Prostate gland (tissue), 2 donors: ENCODE measurements at regions not wholly inside any gene's neighbourhood (a gene's known extent, or its start where the extent isn't known, plus 50 kb on each side); places are given as distances from the start of the nearest gene placed in this dataset.

ENCODE experiments used
- DNase-seq: peaks from one replicate; pipeline ENCODE4 v3.0.0-alpha.2; 2019; ENCODE audit warnings: low spot score
- H3K27ac ChIP-seq, 2 donors: fragments of 200-600 bp; sonication (generic); 2 replicates each; pipeline ENCODE4 v1.5.1; 2017 to 2019
- H3K27me3 ChIP-seq: fragments of 200-600 bp; sonication (generic); replicated peaks from 2 replicates; pipeline ENCODE4 v1.5.1; 2019; ENCODE audit not compliant: insufficient read depth
- H3K36me3 ChIP-seq, 2 donors: fragments of 200-600 bp; sonication (generic); 1 replicate in 1 of 2; 2 replicates in 1 of 2; pipeline versions ENCODE4 v1.5.1 to v1.8.1; 2017 to 2019
- H3K4me1 ChIP-seq: fragments of 200-600 bp; sonication (generic); replicated peaks from 2 replicates; pipeline ENCODE4 v1.5.1; 2019
- H3K4me3 ChIP-seq, 2 donors: fragments of 200-600 bp; sonication (generic); 2 replicates each; pipeline ENCODE4 v1.5.1; 2017 to 2019
- H3K9me3 ChIP-seq: fragments of 200-600 bp; sonication (generic); 2 replicates; pipeline ENCODE4 v1.5.1; 2017
- CTCF ChIP-seq, 4 experiments: fragments of 200-600 bp in 2 of 4; fragments of 450-650 bp in 2 of 4; sonication (generic) in 2 of 4; IDR thresholded peaks; 1 replicate in 3 of 4; 2 replicates in 1 of 4; pipeline ENCODE4 v1.5.1; 2016 to 2019; ENCODE audit warnings: antibody characterized with exemption in 4 of 4, mild to moderate bottlenecking in 2 of 4, moderate library complexity in 2 of 4
- POLR2A ChIP-seq: fragments of 450-650 bp; IDR thresholded peaks from one replicate; pipeline ENCODE4 v1.6.1; 2016; ENCODE audit warnings: antibody characterized with exemption, mild to moderate bottlenecking
- POLR2AphosphoS5 ChIP-seq: sonication (generic); formaldehyde crosslinking; IDR thresholded peaks from one replicate; pipeline ENCODE4 v1.6.1; 2017; ENCODE audit warnings: antibody characterized with exemption
- WGBS: methylation state at CpG from one replicate; pipeline ENCODE4 v1.1.5; 2018; 5-methylcytosine and 5-hydroxymethylcytosine counted together
- intact Hi-C: fragments of 100-400 bp; cut with DNase I; formaldehyde crosslinking; loops from one replicate; pipeline ENCODE4 v1.14.2; 2022

GRCh38 chr13:39233519-39233918 lies 195.3 kb downstream of the NHLRC3 start:
- 85% methylated on average over 3 of the region's 3 CpGs for WGBS
- H3K9me3 ChIP-seq: no peaks in the 10 kb centered on the region
- H3K27me3 ChIP-seq: no peaks in the 10 kb centered on the region
- no peak for DNase-seq
- TF ChIP-seq POLR2AphosphoS5 (no peak), POLR2A (no peak)
- intact Hi-C loops: no loop called here
- no peaks in the 10 kb centered on the region for H3K4me1 ChIP-seq
- no peak overlapping the region for H3K27ac ChIP-seq
- no peak overlapping the region for H3K4me3 ChIP-seq
- H3K36me3 ChIP-seq: no peaks in the 10 kb centered on the region

DNA sequence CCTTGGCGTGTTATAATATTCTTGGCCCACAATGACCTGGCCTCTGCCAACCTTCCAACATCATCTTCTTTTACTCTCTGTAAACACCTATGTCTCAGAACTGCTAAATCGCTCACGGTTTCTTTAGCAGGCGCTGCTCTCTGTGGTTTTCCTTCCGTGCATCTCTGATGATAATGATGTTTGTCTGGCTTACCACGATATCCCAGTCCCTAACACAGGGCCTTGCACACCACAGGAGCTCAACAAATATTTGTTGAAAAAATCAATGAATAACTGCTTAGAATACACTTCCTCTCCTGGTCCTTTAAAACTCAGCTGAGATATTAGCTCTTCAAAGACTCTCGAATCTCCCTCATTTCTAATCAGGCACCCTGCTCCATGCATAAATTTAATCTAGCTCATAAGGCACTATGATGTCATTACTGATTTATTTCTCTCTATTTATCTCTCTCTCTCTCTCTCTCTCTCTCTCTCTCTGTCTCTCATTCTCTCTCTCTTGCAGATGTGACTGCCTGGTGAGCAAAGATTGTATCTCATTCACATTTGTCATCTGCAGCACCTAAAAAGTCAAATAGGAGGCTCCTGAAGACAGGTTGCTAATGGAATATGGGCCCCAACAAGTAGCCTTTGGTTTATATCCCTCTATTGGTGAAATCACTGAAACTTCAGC lies 206.4 kb downstream of the NHLRC3 start:
- no peak overlapping the region for H3K4me3 ChIP-seq
- WGBS: 72% methylated on average over 7 of the region's 7 CpGs
- intact Hi-C loops: no loop called here
- H3K9me3 ChIP-seq: no peaks in the 10 kb centered on the region
- no peaks in the 10 kb centered on the region for H3K36me3 ChIP-seq
- no peaks in the 10 kb centered on the region for H3K4me1 ChIP-seq
- H3K27ac ChIP-seq: no peak overlapping the region
- no peak for DNase-seq
- TF ChIP-seq CTCF (IDR thresholded peaks at IDR 0.05): no peak
- TF ChIP-seq POLR2A: no peak
- TF ChIP-seq POLR2AphosphoS5: no peak
- H3K27me3 ChIP-seq: no peaks in the 10 kb centered on the region

- TF ChIP-seq POLR2AphosphoS5: no peak
- intact Hi-C loops: no loop called here
- Histone ChIP-seq H3K9me3 (no peaks in the 10 kb centered on the region), H3K4me3 (no peak overlapping the region), H3K4me1 (no peaks in the 10 kb centered on the region), H3K36me3 (no peaks in the 10 kb centered on the region), H3K27ac (no peak overlapping the region), H3K27me3 (no peaks in the 10 kb centered on the region)
- 72% methylated on average over 4 of the region's 4 CpGs for WGBS
- no peak for DNase-seq
Measured at GRCh38 chr13:39245688-39246087, 207.4 kb downstream of the NHLRC3 start.

GRCh38 chr13:39249982-39250381 lies 211.7 kb downstream of the NHLRC3 start:
- Histone ChIP-seq H3K9me3 (no peaks in the 10 kb centered on the region), H3K4me1 (no peaks in the 10 kb centered on the region), H3K27ac (no peak overlapping the region), H3K36me3 (no peaks in the 10 kb centered on the region), H3K4me3 (no peak overlapping the region), H3K27me3 (no peaks in the 10 kb centered on the region)
- no peak for TF ChIP-seq POLR2AphosphoS5
- no peak for TF ChIP-seq POLR2A
- TF ChIP-seq CTCF (IDR thresholded peaks at IDR 0.05): no peak
- no peak for DNase-seq
- intact Hi-C loops: no loop called here
- 83% methylated on average over 9 of the region's 9 CpGs for WGBS

DNA sequence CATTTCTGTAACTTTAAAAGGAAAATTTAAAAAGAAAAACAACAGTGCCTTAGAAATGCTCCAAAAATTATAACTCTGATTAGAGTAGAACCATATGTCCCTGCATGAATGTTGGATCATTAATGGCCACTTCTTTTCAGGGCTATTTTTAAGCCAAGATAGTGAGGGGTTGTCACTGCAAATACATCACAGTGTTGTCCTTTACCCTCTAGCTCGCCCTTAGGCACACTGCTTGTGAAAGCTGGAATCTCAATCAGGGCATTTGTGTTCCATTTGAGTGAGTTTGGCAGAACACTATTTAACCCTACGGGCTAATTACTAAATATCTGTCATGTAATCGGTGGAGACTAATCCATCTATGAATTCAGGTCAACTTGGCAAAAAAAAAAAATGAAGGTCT lies 212.2 kb downstream of the NHLRC3 start:
- H3K4me3 ChIP-seq: no peak overlapping the region
- no peaks in the 10 kb centered on the region for H3K4me1 ChIP-seq
- 79% methylated on average over 3 of the region's 3 CpGs for WGBS
- H3K27me3 ChIP-seq: no peaks in the 10 kb centered on the region
- H3K36me3 ChIP-seq: no peaks in the 10 kb centered on the region
- intact Hi-C loops: no loop called here
- no peaks in the 10 kb centered on the region for H3K9me3 ChIP-seq
- TF ChIP-seq POLR2A: no peak
- TF ChIP-seq POLR2AphosphoS5: no peak
- TF ChIP-seq CTCF (IDR thresholded peaks at IDR 0.05): no peak
- no peak overlapping the region for H3K27ac ChIP-seq
- DNase-seq: no peak

DNA sequence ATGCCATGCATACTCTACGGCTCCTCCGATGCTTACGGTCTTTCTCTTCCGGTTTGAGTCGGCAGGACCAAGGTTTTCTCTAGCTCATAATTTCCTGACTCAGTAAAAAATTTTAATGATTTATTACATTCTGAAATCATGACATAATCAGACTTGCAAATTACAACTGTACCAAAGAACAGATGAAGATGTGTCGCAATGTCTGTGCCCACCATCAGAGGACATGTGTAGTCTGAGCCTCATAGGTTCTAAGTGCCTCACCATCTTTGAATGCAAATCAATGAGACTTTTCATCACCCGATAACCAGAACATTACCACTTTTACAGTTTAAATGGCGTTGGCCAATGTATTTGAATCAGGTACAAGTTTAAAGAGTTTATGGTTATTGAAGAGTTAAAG lies 213.1 kb downstream of the NHLRC3 start:
- Histone ChIP-seq H3K4me3 (no peak overlapping the region), H3K4me1 (no peaks in the 10 kb centered on the region), H3K27ac (no peak overlapping the region), H3K36me3 (no peaks in the 10 kb centered on the region), H3K27me3 (no peaks in the 10 kb centered on the region), H3K9me3 (no peaks in the 10 kb centered on the region)
- TF ChIP-seq CTCF (IDR thresholded peaks at IDR 0.05): no peak
- TF ChIP-seq POLR2A: no peak
- TF ChIP-seq POLR2AphosphoS5: no peak
- intact Hi-C loops: no loop called here
- 91% methylated on average over 8 of the region's 8 CpGs for WGBS
- no peak for DNase-seq
